Ovary (tissue), 3 donors: ENCODE measurements at regions not wholly inside any gene's neighbourhood (a gene's known extent, or its start where the extent isn't known, plus 50 kb on each side); places are given as distances from the start of the nearest gene placed in this dataset.

Source experiments
- CTCF ChIP-seq, 3 donors: fragments of 450-650 bp in 2 of 3; fragments of 200-600 bp in 1 of 3; IDR thresholded peaks; one replicate each; pipeline versions ENCODE4 v1.5.1 to v1.8.0; 2016 to 2022; ENCODE audit warnings: antibody characterized with exemption in 3 of 3, mild to moderate bottlenecking in 1 of 3
- POLR2A ChIP-seq: fragments of 450-650 bp; IDR thresholded peaks from one replicate; pipeline ENCODE4 v1.6.1; 2017; ENCODE audit warnings: antibody characterized with exemption, mild to moderate bottlenecking, moderate library complexity
- donor health status: DM: no; HTN: no; CAD: no.

DNA sequence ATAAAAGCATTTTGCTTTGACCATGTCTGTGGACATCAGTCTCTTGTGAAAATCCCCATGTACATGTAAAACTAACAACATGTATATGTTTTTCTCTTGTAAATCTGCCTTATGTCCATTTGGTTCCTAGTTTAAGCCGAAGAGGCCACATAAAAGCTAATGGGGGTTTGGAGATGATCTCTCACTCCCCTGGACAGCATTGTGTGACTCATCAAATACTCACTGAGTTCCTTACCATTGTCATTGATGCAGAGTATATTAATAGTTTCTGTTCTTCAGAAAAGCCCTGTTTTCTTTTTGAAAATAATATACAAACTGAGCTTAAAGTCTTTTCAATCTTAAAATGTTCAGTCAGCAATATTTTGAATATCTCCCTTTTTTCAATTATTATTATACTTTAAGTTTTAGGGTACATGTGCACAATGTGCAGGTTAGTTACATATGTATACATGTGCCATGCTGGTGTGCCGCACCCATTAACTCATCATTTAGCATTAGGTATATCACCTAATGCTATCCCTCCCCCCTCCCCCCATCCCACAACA lies 536.7 kb upstream of the HTR2A start:
- TF ChIP-seq POLR2A (no peak), CTCF (IDR thresholded peaks at IDR 0.05) (no peak)
